ENCODE measurements at regions not wholly inside any gene's neighbourhood (a gene's known extent, or its start where the extent isn't known, plus 50 kb on each side); places are given as distances from the start of the nearest gene placed in this dataset.

GRCh38 chr16:17619261-17619660 is 148.5 kb upstream of the XYLT1 start:
- TF ChIP-seq ZNF274 (IDR thresholded peaks at IDR 0.05; ENCODE audit: low read length), result no peak
- no peak for TF ChIP-seq ZNF274 (tag by site-specific recombination; IDR thresholded peaks at IDR 0.05; ENCODE audit: borderline replicate concordance)
- no peak for TF ChIP-seq ZNF530 (tag by site-specific recombination; IDR thresholded peaks at IDR 0.05; ENCODE audit: low read depth)
- TF ChIP-seq ZNF501 (tag by site-specific recombination; IDR thresholded peaks at IDR 0.05), result no peak
- TF ChIP-seq ZNF571 (tag by site-specific recombination; IDR thresholded peaks at IDR 0.05), result no peak
- no peak for TF ChIP-seq ZNF24 (tag by site-specific recombination; IDR thresholded peaks at IDR 0.05)
- TF ChIP-seq ZNF138 (tag by site-specific recombination; IDR thresholded peaks at IDR 0.05; ENCODE audit: borderline replicate concordance), result no peak
- no peak for TF ChIP-seq CTCF (tag by site-specific recombination; IDR thresholded peaks at IDR 0.05)
- no peak for TF ChIP-seq MYNN (tag by site-specific recombination; IDR thresholded peaks at IDR 0.05; ENCODE audit: borderline replicate concordance)
- no peak for TF ChIP-seq ZNF248 (tag by site-specific recombination; IDR thresholded peaks at IDR 0.05)
- no peak for TF ChIP-seq ZFHX2 (tag by site-specific recombination; conservative IDR thresholded peaks at IDR 0.05)
- no peak for TF ChIP-seq PBX3 (CRISPR knock-in tag; IDR thresholded peaks at IDR 0.05)
